HS-5 (cell line): ENCODE measurements at regions not wholly inside any gene's neighbourhood (a gene's known extent, or its start where the extent isn't known, plus 50 kb on each side); places are given as distances from the start of the nearest gene placed in this dataset.

ENCODE experiments used
- DNase-seq: peaks from one replicate; pipeline ENCODE4 v3.0.0-alpha.2; 2012; ENCODE audit warnings: low read depth

DNA sequence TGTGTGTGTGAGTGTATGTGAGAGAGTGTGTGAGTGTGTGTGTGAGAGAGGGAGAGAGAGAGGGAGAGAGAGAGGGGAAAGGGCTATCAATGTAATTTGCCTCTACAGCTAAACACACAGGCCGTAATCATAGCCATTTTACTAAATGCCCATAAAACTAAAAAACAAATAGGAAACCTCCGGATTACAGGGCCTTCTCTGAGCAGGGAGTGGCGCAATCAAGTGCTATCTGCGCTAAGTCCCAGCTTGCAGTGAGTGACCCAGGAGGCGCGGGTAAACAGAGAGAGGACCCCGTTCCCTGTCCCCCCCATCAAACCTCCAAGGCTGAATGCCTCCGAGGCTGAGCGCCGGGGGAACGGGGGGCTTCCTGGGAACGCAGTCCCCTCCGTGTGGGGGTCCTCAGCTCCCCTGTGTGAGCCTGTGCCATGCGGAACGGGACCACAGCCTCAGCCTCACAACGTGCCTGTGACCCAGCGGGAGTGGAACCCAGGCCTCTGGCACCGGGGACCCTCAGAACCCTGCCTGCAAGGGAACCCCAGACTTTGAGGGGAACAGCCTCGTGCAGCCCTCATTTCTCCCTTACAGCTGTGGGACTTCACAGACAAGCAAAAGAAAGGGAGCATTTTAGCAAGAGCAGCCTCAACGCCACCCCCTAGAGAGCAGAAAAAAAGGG lies 54.7 kb upstream of the ID2 start:
- DNase-seq = no peak

DNA sequence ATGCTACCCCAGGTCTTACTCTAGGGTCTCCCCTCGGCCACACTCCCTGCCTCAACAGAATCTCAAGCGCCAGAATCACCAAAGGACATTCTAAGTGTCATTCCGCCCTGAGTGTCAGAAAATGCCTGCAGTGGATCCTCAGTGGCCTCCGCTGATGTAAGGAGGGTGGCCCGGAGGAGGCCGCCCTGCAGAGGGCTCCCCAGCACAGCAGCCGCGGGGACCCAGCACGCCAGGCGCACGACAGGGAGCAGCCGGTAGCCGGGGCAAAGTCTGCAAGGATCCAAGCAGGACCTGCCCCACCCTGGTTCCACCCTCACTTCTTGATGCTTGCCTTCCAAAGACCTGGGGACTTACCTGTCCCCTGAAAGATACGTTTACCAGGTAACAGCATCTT lies 54.2 kb upstream of the ID2 start:
- no peak for DNase-seq

DNA sequence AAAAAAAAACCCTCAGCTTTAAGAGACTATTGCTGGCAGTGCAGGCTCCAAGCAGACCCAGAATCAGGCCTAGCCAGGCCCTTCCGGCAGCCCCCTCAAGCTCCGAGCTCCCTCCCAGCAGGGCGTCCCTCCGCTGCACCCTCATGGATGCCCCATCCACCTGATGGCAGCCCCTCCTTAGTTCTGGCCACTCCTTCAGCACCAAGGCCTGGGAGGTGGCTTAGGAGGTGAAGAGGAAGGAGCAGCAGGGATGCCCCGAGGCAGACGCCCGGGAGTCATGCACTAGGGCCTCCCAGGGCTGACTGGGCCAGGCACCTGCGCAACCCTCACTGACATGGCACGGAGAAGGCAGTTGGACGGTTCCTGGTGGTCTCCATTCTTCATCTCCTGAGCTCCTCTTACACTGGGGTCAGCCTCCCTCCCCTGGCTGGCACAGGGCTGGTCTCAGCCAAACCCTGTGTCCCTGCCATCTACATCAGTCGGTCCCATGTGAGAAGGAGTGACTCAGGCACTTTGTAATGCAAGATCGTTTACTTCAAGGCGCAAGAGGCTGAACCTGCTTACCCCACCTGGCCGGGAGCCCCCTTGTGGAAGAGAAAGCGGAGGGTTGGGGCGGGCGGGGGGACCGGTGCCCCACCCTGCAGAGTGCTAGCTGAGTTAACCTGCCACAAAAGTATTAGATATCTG lies 53.5 kb upstream of the ID2 start:
- no peak for DNase-seq

DNA sequence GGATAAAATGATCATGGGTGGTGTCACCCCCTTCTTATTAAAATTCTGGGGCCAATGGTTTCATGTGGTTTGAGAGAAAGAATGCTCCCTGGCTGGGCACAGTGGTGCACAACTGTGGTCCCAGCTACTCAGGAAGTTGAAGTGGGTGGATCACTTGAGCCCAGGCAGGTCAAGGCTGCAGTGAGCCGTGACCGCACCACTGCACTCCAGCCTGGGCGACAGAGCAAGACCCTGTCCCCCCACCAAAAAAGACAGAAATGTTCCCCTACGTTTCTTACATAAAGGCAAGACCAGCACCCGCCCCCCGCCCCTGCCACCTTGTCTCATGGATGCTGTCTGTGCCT lies 53.0 kb upstream of the ID2 start:
- DNase-seq = no peak

DNA sequence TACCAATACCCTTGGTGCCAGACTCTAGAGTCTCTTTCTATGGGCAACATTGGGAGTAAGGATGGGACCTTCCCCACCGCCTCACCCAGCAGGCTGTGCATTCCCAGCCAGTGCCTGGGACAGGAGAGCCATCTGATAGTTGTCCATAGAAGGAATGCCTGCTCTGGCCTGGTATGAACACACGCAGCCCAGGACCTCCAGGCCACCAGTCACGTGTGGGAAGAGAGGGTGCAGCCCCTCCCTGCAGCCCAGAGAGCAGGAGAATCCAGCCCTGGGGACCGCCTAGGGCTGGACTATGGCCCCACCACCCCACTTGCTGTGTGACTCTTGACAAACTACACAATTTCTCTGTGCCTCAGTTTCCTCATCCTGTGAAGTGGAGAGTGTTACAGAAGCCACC lies 52.5 kb upstream of the ID2 start:
- no peak for DNase-seq

DNA sequence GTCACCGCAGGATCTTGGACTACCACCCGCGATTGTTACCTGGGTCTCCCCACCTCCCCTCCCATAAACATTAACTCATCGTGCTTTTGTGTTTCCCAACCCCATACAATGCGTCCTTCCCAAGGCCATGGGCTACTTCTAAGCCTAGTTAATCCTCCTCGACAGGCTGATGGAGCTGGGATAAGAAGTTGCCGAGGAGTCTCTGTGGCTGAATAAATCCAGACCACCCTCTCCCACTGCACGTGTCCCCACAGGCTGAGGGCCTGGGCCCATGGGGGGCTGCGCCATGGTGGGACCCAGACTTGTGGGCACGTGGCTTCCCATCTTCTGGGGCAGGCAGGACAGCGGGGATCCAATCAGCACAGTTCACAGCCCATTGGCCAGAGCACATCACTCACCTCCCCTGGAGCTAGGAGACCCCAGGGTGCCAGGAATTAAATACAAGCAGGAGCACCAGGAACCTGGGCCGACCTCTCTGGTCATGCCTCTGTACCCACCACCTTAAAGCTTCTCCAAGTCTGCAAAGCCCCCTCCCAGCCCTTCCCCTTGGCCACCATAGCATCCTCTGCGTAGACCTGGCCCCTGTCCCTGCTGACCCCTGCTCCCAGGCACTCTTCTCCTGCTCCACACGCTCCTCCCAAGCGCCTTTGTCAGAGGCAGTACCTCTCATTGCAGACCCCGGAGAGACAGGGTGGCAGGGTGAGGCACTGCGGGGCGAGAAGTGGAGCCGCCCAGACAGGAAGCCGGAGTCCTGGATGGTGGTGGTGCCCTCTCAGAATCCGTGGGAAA lies 51.0 kb upstream of the ID2 start:
- no peak for DNase-seq

DNA sequence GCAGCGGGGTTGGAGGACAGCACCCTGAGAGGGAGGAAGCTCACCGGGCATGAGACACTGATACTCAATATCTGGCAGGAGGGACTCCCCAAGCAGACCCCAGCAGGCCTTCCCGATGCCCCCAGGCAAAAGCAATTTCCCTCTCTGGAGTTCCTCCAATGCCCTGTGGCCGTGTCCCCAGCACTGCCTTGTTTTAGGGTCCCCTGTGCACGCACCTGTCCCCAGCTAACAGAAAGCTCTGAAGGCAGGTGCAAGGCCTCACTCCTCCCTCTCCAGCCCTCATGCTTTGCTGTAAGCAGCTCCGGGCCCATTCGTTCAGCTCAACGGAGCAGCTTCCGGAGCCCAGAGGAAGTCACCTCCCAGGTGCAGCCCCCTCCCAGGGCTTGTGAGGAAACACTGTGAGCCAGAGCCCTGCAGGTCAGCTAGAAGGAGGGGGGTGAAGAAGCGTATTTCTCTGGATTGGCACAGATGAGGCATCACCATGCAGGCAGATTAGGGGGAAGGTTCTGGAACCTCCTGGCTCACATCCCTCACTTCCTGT lies 50.3 kb upstream of the ID2 start:
- no peak for DNase-seq
